KMS-11 (cell line): ENCODE measurements at regions not wholly inside any gene's neighbourhood (a gene's known extent, or its start where the extent isn't known, plus 50 kb on each side); places are given as distances from the start of the nearest gene placed in this dataset.

Experiments used
- H2AFZ ChIP-seq: fragments of 200-600 bp; sonication (generic); 2 replicates; pipeline ENCODE4 v1.6.1; 2016; ENCODE audit warnings: antibody characterized with exemption, mixed run types, low read depth
- H3K27ac ChIP-seq: fragments of 200-600 bp; sonication (generic); 2 replicates; pipeline ENCODE4 v1.6.1; 2016; ENCODE audit warnings: mild to moderate bottlenecking, mixed run types
- H3K27me3 ChIP-seq: fragments of 200-600 bp; sonication (generic); 2 replicates; pipeline ENCODE4 v1.6.1; 2017; ENCODE audit warnings: mild to moderate bottlenecking, low read depth, mixed run types, moderate library complexity; ENCODE audit not compliant: insufficient read depth
- H3K36me3 ChIP-seq: fragments of 200-600 bp; sonication (generic); 2 replicates; pipeline ENCODE4 v1.6.1; 2017; ENCODE audit warnings: mild to moderate bottlenecking, mixed run types; ENCODE audit not compliant: insufficient read depth
- H3K4me1 ChIP-seq: fragments of 200-600 bp; sonication (generic); 2 replicates; pipeline ENCODE4 v1.6.1; 2016; ENCODE audit warnings: mild to moderate bottlenecking, low read depth, mixed run types; ENCODE audit not compliant: poor library complexity, severe bottlenecking
- H3K4me2 ChIP-seq: fragments of 200-600 bp; sonication (generic); 2 replicates; pipeline ENCODE4 v1.7.0; 2016; ENCODE audit warnings: mild to moderate bottlenecking, mixed run types
- H3K4me3 ChIP-seq: fragments of 200-600 bp; sonication (generic); IDR thresholded peaks from 2 replicates; pipeline ENCODE4 v1.6.1; 2017; ENCODE audit warnings: low read depth, low read length, mixed read lengths; ENCODE audit not compliant: insufficient read depth
- H3K79me2 ChIP-seq: fragments of 200-600 bp; sonication (generic); 2 replicates; pipeline ENCODE4 v1.6.1; 2016; ENCODE audit warnings: low read depth, mixed run types; ENCODE audit not compliant: insufficient read depth
- H3K9ac ChIP-seq: fragments of 200-600 bp; sonication (generic); 2 replicates; pipeline ENCODE4 v1.6.1; 2016; ENCODE audit warnings: mild to moderate bottlenecking, mixed run types
- H4K20me1 ChIP-seq: fragments of 200-600 bp; sonication (generic); 2 replicates; pipeline ENCODE4 v1.6.1; 2016; ENCODE audit warnings: mild to moderate bottlenecking, mixed run types; ENCODE audit not compliant: insufficient read depth
- TF ChIP-seq, protein P1 (sequence below): fragments of 200-600 bp; sonication (generic); conservative IDR thresholded peaks from 2 replicates; pipeline ENCODE4 v1.6.1; 2017; ENCODE audit warnings: low read depth, mild to moderate bottlenecking, antibody characterized with exemption, low read length, moderate library complexity, mixed read lengths

DNA sequence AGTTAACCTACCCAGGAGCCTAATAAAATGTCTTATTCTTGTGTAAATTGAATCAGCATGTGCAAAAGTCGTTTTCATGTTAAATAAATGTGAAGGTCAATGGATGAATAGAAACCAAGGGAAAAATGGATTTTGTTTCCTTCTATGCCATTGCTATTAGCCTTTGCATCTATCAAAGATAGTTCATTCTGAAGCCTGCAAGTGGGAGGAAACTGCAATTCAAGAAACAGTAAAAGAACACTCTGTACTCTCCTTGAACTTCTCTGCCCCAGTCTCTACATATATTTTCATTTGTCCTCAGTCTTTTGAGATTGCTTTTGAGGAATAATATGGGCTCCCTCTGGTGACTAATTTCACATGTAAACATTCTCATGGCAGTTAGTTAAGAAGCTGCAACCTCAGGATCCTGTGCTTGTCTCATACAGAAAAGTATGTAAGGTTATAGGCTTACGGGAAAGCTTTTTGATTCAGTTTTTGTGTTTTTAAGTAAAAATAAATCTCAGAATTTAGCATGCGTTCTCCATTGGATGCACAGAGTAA lies 1590.0 kb upstream of the LRRTM1 start:
- no peaks in the 10 kb centered on the region for H3K79me2 ChIP-seq
- no peak overlapping the region for H3K4me2 ChIP-seq
- no peak overlapping the region for H2AFZ ChIP-seq
- no peak overlapping the region for H3K9ac ChIP-seq
- H4K20me1 ChIP-seq = no peaks in the 10 kb centered on the region
- H3K4me1 ChIP-seq = no peaks in the 10 kb centered on the region
- TF ChIP-seq, protein P1, sequence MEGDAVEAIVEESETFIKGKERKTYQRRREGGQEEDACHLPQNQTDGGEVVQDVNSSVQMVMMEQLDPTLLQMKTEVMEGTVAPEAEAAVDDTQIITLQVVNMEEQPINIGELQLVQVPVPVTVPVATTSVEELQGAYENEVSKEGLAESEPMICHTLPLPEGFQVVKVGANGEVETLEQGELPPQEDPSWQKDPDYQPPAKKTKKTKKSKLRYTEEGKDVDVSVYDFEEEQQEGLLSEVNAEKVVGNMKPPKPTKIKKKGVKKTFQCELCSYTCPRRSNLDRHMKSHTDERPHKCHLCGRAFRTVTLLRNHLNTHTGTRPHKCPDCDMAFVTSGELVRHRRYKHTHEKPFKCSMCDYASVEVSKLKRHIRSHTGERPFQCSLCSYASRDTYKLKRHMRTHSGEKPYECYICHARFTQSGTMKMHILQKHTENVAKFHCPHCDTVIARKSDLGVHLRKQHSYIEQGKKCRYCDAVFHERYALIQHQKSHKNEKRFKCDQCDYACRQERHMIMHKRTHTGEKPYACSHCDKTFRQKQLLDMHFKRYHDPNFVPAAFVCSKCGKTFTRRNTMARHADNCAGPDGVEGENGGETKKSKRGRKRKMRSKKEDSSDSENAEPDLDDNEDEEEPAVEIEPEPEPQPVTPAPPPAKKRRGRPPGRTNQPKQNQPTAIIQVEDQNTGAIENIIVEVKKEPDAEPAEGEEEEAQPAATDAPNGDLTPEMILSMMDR = no peak
- no peak overlapping the region for H3K4me3 ChIP-seq
- no peaks in the 10 kb centered on the region for H3K27me3 ChIP-seq
- H3K36me3 ChIP-seq = no peaks in the 10 kb centered on the region
- H3K27ac ChIP-seq = no peak overlapping the region

GRCh38 chr2:81876624-81877023 lies 1572.1 kb upstream of the LRRTM1 start:
- TF ChIP-seq, protein P1 = no peak
- Histone ChIP-seq H3K4me3 (no peak overlapping the region), H3K27me3 (no peaks in the 10 kb centered on the region), H3K4me1 (no peaks in the 10 kb centered on the region), H3K4me2 (no peak overlapping the region), H4K20me1 (no peaks in the 10 kb centered on the region), H3K79me2 (no peaks in the 10 kb centered on the region), H3K27ac (no peak overlapping the region), H2AFZ (no peak overlapping the region), H3K36me3 (no peaks in the 10 kb centered on the region), H3K9ac (no peak overlapping the region)

- Histone ChIP-seq H3K4me1 (no peaks in the 10 kb centered on the region), H2AFZ (no peak overlapping the region), H4K20me1 (no peaks in the 10 kb centered on the region), H3K27me3 (no peaks in the 10 kb centered on the region), H3K4me2 (no peak overlapping the region), H3K36me3 (no peaks in the 10 kb centered on the region), H3K4me3 (no peak overlapping the region), H3K9ac (no peak overlapping the region), H3K27ac (no peak overlapping the region), H3K79me2 (no peaks in the 10 kb centered on the region)
- TF ChIP-seq, protein P1 = no peak
Measured at GRCh38 chr2:81872006-81872405, 1567.5 kb upstream of the LRRTM1 start.

DNA sequence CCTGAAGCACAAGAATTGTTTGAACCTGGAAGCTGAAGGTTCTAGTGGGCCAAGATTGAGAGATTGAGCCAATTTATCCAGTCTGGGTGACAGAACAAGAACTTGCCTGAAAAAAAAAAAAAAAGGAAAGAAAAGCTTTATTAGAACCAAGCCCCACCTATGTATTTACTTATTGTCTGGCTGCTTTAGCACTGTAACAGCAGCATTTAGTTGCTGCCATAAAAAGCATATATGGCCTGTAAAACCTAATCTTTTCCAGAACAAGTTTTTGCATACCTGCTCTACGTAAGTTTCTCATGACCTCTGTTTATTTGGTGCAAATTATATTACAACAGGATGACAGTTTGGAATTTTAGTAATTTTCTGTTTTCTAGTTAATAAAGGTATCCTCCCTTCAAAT lies 1565.6 kb upstream of the LRRTM1 start:
- no peak overlapping the region for H3K27ac ChIP-seq
- H3K4me1 ChIP-seq = no peaks in the 10 kb centered on the region
- H4K20me1 ChIP-seq = no peaks in the 10 kb centered on the region
- no peaks in the 10 kb centered on the region for H3K27me3 ChIP-seq
- H3K36me3 ChIP-seq = no peaks in the 10 kb centered on the region
- H3K4me3 ChIP-seq = no peak overlapping the region
- no peak overlapping the region for H3K9ac ChIP-seq
- H3K4me2 ChIP-seq = no peak overlapping the region
- no peaks in the 10 kb centered on the region for H3K79me2 ChIP-seq
- no peak overlapping the region for H2AFZ ChIP-seq
- TF ChIP-seq, protein P1 = no peak

DNA sequence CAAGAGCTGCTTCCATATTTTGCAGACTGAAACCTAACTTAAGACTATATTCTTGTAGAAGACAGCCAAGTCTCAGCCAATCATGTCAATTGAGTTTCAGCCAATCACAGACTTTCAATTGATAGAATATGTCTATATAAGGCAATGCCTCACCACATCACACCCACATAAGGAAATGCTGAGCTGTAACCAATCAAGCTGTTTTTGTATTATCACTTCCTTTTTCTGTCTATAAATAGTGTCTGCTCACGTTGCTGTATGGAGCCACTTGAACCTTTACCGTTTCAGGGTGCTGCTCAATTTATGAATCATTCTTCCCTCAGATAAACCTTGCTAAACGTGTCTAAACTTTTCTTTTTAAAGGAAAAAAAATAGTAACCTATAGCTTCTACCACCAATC lies 1554.4 kb upstream of the LRRTM1 start:
- Histone ChIP-seq H2AFZ (no peak overlapping the region), H3K4me1 (no peaks in the 10 kb centered on the region), H3K4me2 (no peak overlapping the region), H3K79me2 (no peaks in the 10 kb centered on the region), H3K27ac (no peak overlapping the region), H3K27me3 (no peaks in the 10 kb centered on the region), H4K20me1 (no peaks in the 10 kb centered on the region), H3K36me3 (no peaks in the 10 kb centered on the region), H3K9ac (no peak overlapping the region), H3K4me3 (no peak overlapping the region)
- TF ChIP-seq, protein P1 = no peak
